NCI-H1048 (cell line): ENCODE measurements at regions not wholly inside any gene's neighbourhood (a gene's known extent, or its start where the extent isn't known, plus 50 kb on each side); places are given as distances from the start of the nearest gene placed in this dataset.
"Not testable (repeated sequence)": the region's sequence is repeated elsewhere in the genome, so short reads cannot be mapped to it uniquely, and the experiment has no call there.

ENCODE experiments used
- DNase-seq: peaks from one replicate; lab custom pipeline; 2025; lab: John Stamatoyannopoulos, UW

DNA sequence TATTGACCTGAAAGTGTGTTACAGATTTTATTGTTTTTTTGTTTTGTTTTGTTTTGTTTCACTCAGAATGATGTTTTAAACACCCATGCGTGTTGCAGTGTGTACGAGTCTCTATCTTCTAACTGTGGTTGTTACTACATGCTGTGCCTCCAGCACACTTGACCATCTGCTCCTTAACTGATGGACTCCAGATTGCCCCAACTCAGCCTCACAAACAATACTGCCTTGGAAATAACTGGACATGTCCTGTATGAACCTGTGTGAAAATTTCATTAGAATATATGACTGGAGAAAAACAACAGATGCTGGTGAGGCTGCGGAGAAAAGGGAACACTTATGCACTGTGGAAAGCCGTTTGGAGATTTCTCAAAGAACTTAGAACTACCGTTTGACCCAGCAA is 68.7 kb upstream of the HAND1 start:
- DNase-seq, result no peak

DNA sequence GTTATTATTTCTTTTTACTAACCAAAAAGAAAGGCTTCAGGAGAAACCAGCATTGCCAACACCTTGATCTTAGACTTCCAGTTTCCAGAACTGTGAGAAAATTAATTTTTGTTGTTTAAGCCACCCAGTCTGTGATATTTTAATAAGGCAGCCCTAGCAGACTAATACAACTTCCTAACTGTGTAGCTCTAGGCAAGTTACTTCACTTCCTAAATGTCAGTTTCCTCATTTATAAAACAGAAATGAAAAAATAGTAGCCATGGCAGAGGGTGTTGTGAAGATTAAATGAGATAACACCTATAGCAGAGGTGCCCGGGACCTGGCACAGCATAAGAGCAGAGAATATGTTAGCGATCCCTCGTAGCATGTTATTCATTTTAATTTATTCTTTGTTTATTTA is 66.6 kb upstream of the HAND1 start:
- no peak for DNase-seq

DNA sequence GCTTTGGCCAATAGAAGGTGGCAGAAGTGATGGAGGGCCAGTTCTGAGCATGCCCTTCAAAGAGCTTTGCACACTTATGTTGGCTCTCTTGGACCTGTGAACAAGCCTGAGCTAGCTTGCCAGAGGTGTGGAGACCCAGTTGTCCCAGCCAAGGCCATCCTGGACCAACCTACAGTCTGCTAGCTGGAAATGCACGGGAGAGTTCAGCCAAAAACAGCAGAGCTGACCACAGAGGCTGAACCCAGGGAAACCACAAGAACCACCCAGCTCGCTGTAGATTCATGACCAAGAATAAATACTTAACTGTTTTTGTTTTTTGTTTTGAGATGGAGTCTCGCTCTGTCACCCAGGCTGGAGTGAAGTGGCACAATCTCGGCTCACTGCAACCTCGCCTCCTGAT is 65.4 kb upstream of the HAND1 start:
- DNase-seq, result no peak

DNA sequence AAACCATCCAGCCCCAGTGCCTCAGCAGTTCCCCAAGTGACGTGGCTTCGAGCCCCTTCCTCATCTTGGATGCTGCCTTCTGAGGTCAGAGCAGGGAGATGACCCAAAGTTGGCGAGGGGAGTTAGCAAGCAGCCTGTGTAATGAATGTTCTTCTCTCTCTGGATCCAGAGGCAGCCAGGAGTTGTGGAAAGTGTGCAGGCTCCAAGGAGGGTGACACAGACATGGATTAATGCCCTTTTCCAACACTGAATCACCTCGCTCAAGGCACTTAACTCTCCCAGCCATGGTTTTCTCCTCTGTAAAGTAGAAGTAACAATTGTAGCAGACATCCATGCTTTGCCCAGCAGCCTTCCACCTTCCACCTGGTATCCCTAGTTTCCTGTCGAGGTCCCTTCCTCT is 64.6 kb upstream of the HAND1 start:
- DNase-seq, result no peak

DNA sequence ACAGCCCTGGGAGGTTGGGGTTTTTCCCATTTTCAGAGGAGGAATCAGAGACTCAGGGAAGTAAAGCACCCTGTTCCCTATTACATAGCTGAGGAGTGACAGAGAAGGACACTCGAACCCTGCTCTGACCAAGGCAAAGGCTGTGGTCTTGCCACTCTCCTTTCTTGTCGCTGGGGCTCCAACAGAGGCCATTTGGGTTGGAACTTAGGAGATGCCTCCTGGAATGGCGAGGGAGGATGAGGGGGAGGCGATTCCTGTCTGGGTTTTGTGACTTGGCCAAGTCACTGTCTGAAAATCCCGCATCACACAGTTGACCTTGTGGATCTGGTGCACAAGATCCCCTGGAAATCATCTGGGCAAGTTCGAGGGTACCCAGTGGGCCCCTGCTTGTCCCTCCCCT is 64.0 kb upstream of the HAND1 start:
- no peak for DNase-seq

DNA sequence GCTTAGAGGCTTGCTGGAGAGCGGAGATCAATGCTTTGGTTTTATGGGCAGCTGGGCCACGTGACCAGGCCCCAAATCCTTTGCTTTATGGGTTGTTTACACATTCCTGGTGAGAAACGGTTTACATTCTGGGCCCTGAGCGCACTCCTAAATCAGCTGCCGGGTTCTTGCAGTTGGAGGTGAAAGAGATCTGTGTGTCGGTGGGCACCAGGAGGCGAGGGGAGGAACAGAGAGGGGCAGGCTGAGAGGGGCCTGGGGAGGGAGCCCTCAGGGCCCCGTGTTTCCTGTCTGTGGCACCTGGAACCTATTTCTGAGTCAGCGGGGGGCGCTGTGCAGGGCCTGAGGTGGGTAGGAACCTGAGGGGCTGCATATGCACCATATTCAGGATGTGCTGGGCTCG is 63.5 kb upstream of the HAND1 start:
- DNase-seq, result no peak

DNA sequence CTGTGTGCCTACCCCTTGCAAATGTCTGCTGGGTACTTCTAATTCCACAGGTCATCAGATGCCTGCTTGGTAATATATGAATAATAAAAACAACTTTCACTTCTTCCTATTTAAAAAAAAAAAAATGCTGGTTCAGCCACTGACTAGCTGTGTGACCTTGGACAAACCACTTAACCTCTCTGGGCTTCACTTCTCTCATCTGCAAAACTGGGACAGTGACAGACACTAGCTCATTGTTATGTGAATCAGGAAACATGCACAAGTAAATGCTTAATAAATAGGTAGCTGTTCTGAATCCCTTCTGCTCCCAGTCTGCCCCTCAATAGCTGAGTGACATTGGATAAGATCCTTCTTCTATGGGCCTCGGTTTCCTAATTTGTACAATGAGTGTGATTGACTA is 62.6 kb upstream of the HAND1 start:
- no peak for DNase-seq

DNA sequence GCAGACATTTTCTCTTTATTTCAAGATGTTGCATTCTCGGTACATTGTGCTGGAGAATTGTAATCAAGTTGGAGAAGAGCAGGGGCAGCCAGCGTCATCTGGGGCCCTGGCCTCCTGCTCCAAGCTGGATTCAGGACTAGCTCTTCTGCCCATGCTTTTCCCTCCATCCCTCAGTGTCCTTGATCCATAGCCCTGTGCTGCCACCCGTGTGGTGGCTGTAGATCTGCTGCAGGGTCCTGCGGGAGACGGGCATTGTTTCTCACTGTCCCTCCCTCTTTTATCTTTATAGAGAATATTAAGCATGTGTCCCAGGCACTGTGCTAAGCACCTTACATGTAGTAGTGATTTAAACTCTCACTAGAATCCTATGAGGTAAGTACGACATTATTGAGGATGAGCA is 60.5 kb upstream of the HAND1 start:
- DNase-seq, result no peak

DNA sequence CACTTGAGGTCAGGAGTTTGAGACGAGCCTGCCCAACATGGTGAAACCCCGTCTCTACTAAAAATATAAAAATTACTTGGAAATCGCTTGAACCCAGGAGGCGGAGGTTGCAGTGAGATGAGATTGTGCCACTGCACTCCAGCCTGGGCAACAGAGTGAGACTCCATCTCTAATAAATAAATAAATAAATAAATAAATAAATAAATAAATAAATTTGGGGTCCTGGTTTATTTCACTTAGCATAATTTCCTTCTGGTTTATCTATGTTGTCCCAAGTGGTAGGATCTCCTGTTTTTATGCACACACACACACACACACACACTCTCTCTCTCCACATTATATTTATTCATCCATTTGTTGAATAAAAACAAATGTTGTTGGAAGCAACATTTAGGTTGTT is 58.4 kb upstream of the HAND1 start:
- DNase-seq, result not testable (repeated sequence)

DNA sequence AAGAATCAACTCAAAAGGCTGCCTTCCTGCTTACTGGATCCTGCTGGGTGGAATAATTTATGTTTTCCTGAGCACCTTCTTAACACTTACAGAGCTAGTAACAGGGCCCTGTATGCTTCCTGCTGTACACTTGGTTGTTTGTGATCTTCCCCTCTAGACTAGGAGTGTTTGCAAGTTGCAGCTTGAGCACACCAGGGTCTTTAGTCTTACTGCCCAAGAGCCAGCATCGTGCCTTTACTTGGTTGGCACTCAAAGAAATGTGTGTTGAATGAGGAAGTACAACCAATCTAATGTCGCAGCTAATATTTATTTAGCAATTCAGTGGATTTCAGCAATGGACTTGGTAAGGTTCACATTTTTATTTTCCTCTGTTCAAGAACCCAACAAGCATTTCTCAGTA is 57.5 kb upstream of the HAND1 start:
- DNase-seq, result no peak

DNA sequence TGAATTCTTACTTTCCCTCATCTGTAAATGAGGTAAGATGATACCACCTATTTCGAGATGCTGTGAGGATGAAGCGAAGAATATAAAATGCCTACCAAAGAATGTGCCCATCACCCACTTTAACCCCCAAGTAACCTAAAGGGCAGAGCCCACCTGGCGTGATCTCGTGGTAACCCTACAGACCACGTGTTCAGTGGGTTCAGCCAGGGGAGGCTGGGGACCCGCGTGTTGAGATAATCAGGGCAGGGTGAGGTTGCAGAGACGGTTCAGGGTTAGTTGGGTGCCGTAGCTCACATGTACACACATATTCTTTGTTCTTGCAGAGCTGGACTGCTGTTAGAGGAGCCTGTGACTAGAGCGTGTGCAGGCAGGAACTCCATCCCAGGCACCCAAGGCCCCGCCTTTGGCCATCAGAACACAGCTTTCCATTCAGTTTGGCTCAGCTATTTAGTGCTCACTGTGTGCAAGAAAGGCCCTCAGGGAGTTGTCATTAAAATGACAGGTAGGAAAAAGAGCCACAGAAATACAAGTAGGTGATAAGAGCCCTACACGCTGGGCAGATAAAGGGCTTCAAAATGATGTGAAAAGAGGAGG is 56.5 kb upstream of the HAND1 start:
- DNase-seq, result no peak

DNA sequence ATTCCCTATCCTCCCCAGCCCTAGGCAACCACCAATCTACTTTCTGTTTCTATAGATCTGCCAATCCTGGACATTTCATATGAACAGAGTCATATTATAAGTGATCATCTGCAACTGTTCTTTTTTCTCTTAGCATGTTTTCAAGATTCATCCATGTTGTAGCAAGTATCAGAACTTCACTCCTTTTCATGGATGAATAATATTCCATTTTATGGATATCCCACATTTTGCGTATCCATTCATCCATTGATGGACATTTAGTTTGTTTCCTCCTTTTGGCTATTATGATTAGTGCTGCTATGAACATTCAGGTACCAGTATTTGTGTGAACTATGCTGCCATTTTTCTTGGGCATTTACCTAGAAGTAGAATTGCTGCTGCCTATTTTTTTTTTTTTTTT is 51.3 kb upstream of the HAND1 start:
- DNase-seq, result no peak

DNA sequence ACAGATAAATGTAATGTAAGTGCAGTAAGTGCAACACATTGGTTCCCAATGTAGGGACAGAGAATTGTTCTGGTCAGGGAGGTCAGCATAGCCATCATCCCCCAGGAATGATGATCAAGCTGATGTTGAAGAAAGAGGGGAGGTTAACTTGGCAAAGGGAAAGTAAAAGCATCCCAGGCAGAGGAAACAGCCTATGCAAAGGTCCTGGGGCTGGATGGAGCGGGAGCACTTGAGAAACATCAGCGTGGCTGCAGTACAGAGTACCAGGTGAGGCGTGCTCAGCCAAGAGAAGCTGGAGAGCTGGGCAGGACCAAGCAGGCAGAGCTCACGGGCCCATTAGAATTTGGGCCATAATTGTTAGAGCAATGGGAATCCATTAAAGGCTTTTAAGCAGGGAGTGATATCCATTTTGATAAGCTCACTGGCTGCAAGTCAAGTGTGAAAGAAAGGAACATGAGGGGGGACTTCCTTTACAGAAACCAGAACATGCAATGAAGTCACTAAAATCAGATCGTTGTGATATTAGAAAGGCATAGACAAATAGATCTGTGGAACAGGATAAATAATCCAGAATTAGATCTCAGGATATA is 50.1 kb upstream of the HAND1 start:
- no peak for DNase-seq
